ENCODE measurements at regions not wholly inside any gene's neighbourhood (a gene's known extent, or its start where the extent isn't known, plus 50 kb on each side); places are given as distances from the start of the nearest gene placed in this dataset.

DNA sequence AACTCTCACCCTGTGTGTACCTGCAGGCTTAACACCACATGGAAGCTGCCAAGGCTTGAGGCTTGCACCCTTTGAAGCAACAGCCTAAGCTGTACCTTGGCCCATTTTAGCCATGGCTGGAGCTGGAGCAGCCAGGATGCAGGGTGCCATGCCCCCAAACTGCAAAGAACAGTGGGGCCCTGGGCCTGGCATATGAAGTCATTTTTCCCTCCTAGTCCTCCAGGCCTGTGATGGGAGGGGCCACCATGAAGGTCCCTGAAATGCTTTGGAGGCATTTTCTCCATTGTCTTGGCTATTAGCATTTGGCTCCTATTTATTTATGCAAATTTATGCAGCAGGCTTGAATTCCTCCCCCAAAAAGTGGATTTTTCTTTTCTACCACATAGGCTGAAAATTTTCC lies 238.4 kb downstream of the CDCA7 start:
- DNase-seq = no peak

- no peak for DNase-seq
These were observed 241.6 kb downstream of the CDCA7 start for GRCh38 chr2:173596244-173596643.

DNA sequence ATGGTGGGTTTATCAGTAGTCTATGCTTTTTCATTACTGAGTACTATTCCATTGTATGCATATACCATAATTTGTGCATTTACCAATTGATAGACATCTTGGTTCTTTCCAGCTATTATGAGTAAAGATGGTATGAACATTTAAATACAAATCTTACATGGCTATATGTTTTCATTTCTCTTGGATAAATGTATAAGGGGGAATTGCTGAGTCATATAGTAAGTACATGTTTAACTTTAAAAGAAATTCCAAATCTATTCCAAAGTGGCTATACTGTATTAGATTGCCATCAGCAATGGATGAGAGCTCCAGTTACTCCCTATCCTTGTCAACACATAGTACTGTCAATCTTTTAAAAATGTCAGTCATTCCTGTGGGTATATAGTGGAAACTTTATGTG lies 243.9 kb downstream of the CDCA7 start:
- DNase-seq = no peak

- no peak for DNase-seq
These were observed 245.2 kb downstream of the CDCA7 start for GRCh38 chr2:173599821-173600359.

DNA sequence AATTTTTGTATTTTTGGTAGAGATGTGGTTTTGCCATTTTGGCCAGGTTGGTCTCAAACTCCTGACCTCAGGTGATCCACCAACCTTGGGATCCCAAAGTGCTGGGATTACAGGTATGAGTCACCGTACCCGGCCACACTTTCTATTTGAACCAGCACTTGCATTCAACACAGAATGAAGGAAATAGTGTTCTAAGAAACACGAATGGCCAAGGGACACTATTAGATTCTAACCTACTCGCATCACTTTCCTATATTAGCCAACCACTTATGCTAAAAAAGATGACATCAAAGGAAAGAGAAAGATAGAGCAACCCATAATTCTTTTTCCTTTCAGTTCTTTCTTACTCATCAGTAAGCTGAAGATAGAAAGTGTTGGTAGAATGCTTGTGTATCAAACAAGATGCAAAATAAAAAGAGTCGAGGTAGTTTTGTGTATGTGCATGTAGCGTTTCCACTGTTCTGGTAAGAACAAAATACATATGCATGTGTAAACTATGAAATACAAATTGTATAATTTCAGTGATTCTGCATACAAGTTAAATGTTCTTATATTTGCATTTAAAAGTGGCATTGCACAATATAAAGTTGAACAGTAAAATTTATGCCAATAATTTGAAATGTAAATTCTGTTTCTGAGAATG lies 247.6 kb downstream of the CDCA7 start:
- DNase-seq = no peak

DNA sequence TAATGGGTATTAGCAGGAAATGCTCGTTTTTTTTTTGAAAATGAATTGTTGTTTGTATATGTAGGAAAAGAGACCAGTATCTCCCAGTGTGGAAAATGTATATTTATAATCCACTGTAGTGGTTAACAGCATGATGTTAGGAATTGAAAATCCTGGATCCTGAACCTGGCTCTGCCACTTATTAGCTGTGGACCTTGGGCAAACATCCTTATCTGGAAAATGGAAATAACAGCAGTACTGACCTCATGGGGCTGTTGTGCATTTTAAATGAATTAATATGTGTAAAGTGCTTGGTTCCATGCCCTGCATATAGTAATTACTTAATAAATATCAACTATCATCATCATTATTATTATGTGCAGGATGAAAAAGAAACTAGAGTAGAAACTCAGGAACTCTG lies 251.3 kb downstream of the CDCA7 start:
- DNase-seq = no peak

GRCh38 chr2:173606619-173607248 lies 252.1 kb downstream of the CDCA7 start:
- no peak for DNase-seq

DNA sequence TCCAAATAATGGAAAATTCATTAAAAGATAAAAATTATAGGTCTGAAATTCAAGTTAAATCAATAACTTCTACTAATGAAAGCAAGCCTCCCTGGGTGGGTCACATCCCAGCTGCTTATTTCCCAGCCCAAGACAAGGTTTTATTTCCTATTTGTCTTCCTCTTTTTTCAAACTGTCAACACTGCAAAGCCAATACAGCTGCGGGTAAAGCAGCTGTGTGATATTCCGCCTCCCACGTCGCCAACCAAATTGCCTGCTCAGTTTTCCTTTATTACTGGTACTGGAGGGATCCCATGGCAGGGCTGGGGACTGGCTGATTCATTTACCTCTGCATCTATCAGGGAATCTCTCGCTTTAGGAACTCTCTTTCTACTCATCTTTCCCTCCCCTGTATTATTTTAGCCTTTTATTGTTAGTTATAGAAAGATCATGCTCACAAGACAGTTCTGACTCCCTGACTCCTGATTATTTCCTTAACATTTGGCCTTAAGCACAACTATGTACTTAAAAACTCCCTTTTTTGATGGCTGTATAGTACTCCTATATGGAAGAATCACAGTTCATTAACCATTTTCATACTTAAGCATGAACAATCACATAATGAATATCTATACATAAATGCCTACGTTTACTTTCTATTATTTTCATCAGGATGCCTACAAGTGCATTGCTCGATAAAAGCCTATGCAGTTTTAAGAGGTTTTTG lies 253.1 kb downstream of the CDCA7 start:
- peak; percentile 71 for DNase-seq

DNA sequence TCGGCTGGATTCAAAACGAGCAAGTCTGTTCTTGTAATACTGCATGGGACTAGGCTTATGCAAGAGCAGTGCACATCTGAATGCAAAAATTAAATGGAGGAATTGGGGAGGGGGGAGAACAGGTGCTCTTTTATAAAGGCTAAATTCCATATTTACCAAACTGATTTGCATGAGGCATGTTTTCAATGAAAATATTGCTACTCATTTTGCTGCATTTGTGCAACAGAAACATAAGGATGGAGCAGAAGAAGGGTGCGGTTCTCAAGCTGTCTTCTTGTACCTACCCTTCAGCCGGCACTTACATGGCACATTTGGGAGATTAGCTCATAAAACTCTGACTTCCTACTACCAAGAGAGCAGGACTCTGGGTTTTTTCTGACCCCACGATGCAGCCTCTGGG lies 256.4 kb downstream of the CDCA7 start:
- no peak for DNase-seq

- no peak for DNase-seq
These were observed 257.7 kb downstream of the CDCA7 start for GRCh38 chr2:173612354-173612753.

- DNase-seq = no peak
These were observed 258.7 kb downstream of the CDCA7 start for GRCh38 chr2:173613386-173613785.

GRCh38 chr2:173614265-173614930 lies 259.7 kb downstream of the CDCA7 start:
- DNase-seq = no peak

GRCh38 chr2:173623438-173624319 lies 269.0 kb downstream of the CDCA7 start:
- no peak for DNase-seq

GRCh38 chr2:173625315-173625714 lies 270.6 kb downstream of the CDCA7 start:
- no peak for DNase-seq

DNA sequence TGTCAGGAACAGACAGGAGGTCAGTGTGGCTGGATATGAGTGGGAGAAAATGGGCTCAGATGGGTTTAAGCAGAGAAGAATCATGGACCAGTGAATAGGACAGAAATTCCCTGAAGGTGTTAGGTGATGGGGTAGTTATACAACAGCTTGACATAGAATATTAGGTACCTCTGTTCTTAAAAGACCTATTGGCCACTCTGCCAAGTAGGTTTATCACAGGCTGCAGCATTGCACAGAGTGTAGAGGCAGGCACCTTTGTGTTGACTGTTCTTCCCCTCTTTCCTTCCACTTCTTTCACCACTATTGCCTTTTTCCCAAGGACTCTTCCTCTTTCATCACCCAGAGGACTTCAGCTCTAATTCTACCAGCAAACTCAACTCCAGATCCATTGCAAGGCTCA lies 274.4 kb downstream of the CDCA7 start:
- DNase-seq = no peak

GRCh38 chr2:173630425-173631126 lies 275.9 kb downstream of the CDCA7 start:
- no peak for DNase-seq

DNA sequence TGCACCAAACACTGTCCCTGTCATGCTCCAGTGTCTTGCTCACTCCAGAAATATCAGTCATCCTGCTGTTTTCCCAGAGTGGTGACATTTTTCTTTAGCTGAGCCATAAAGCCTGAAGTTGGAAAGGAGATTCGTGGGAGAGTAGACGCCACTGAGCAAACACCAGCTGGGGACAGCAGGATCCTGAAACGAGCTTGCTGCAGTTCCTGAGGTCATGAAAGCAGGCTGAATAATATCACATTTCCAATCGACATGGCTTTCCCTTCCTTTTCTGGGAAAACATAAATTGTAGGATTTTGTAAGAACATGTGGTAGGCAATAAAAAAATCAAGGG lies 276.4 kb downstream of the CDCA7 start:
- peak; percentile 14 for DNase-seq

GRCh38 chr2:173644146-173644545 lies 289.5 kb downstream of the CDCA7 start:
- DNase-seq = no peak

- DNase-seq = no peak
These were observed 293.1 kb downstream of the CDCA7 start for GRCh38 chr2:173647681-173648311.

DNA sequence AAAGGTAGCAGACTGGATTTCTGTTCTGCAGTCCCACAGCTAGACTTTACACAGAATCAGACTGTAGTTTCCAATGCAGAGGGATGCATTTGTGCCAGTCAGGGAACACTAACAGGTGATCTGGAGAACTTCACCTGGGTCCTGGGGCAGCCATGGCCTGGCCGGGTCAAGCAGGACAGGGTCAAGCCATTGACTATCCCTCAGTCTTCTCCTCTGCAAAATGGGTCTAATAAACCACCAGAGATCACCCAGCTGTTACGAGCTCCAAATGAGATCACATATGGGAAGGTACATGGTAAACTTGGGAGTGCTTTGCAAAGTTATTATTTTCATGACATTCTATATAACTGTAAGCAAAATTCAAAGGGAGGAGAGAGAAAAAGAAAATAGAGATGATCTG lies 294.1 kb downstream of the CDCA7 start:
- DNase-seq = no peak

GRCh38 chr2:173649527-173650219 lies 295.0 kb downstream of the CDCA7 start:
- no peak for DNase-seq
